ENCODE measurements at regions not wholly inside any gene's neighbourhood (a gene's known extent, or its start where the extent isn't known, plus 50 kb on each side); places are given as distances from the start of the nearest gene placed in this dataset.
"Not testable (repeated sequence)": the region's sequence is repeated elsewhere in the genome, so short reads cannot be mapped to it uniquely, and the experiment has no call there.

- H3K27me3 ChIP-seq, result no peaks in the 10 kb centered on the region
- no peak overlapping the region for H3K4me3 ChIP-seq
- H3K9me3 ChIP-seq, result no peaks in the 10 kb centered on the region
- TF ChIP-seq CTCF (IDR thresholded peaks at IDR 0.05) (no peak), POLR2A (IDR thresholded peaks at IDR 0.05) (no peak), POLR2AphosphoS5 (IDR thresholded peaks at IDR 0.05; ENCODE audit: insufficient read depth in 1 of 2, low read depth in 1 of 2) (no peak)
- intact Hi-C loops (cut with DNase I), result no loop called here
- DNase-seq (ENCODE audit: extremely low spot score in 2 of 2), result no peak
- H3K36me3 ChIP-seq, result no peaks in the 10 kb centered on the region
- H3K4me1 ChIP-seq, result peaks cover 16% of the 10 kb centered on the region
- no peak overlapping the region for H3K27ac ChIP-seq
These were observed 62.1 kb upstream of the NRIP1 start for GRCh38 chr21:15126948-15127347.

DNA sequence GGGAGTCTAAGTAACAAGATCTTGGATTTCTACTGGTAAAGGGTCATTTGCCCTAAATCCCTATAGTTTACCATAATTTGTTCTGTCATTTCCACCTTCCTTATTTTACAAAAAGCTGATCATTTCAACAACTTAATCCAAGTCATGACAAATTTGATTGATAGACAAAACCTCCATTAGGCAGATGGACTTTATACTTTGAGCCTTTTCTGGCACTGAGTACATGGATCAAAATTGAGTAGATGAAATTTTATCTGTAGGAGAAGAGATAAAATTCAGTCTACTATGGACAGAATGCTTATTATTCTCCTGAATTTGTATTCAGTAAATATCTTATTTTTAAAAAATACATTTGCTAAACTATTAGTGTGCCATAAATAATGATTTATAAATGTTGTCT is 62.6 kb upstream of the NRIP1 start:
- Histone ChIP-seq H3K4me3 (no peak overlapping the region), H3K9me3 (no peaks in the 10 kb centered on the region), H3K36me3 (no peaks in the 10 kb centered on the region), H3K4me1 (peaks cover 11% of the 10 kb centered on the region), H3K27ac (no peak overlapping the region), H3K27me3 (no peaks in the 10 kb centered on the region)
- TF ChIP-seq POLR2A (IDR thresholded peaks at IDR 0.05) (no peak), POLR2AphosphoS5 (IDR thresholded peaks at IDR 0.05; ENCODE audit: insufficient read depth in 1 of 2, low read depth in 1 of 2) (no peak), CTCF (IDR thresholded peaks at IDR 0.05) (no peak)
- intact Hi-C loops (cut with DNase I), result no loop called here
- DNase-seq (ENCODE audit: extremely low spot score in 2 of 2), result no peak

DNA sequence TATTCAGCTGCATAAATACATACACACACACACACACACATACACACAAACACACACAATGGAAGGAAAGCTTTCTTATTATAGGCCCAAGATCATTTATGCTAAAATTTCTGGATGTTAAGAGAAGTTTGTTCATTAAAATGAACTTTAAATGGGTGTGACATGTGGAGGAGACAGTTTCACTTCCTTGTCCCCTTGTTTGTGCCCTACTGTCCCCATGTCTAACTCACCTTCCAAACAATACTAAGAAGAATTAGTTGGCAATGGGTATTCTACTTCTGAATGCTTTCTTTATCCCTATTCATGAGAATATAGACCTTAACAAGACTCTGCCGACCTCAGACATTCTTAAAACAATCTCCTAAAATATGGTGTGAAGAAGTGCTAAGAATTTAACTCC is 63.5 kb upstream of the NRIP1 start:
- Histone ChIP-seq H3K4me3 (no peak overlapping the region), H3K27ac (no peak overlapping the region), H3K4me1 (peaks cover 6% of the 10 kb centered on the region), H3K9me3 (no peaks in the 10 kb centered on the region), H3K27me3 (no peaks in the 10 kb centered on the region), H3K36me3 (no peaks in the 10 kb centered on the region)
- no peak for DNase-seq (ENCODE audit: extremely low spot score in 2 of 2)
- intact Hi-C loops (cut with DNase I), result no loop called here
- no peak for TF ChIP-seq POLR2AphosphoS5 (IDR thresholded peaks at IDR 0.05; ENCODE audit: insufficient read depth in 1 of 2, low read depth in 1 of 2)
- no peak for TF ChIP-seq POLR2A (IDR thresholded peaks at IDR 0.05)
- no peak for TF ChIP-seq CTCF (IDR thresholded peaks at IDR 0.05)

DNA sequence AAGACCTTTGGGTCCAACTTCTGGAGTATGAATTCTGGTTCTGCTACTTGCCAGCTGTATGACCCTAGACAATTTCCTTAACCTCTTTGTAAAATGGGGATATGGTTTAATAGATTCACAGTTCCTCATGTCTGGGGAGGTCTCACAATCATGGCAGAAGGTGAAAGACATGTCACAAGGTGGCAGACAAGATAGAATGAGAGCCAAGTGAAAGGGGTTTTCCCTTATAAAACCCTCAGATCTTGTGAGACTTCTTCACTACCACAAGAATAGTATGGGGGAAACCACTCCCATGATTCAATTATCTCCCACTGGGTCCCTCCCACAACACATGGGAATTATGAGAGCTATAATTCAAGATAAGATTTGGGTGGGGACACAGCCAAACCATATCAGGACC is 63.9 kb upstream of the NRIP1 start:
- H3K4me1 ChIP-seq; H3K27ac ChIP-seq; H3K36me3 ChIP-seq; H3K4me3 ChIP-seq; DNase-seq (ENCODE audit: extremely low spot score in 2 of 2); H3K27me3 ChIP-seq; intact Hi-C loops (cut with DNase I); H3K9me3 ChIP-seq: not testable (repeated sequence)

- H3K4me1 ChIP-seq, result peaks cover 6% of the 10 kb centered on the region
- no peaks in the 10 kb centered on the region for H3K27me3 ChIP-seq
- no peak for TF ChIP-seq POLR2AphosphoS5 (IDR thresholded peaks at IDR 0.05; ENCODE audit: insufficient read depth in 1 of 2, low read depth in 1 of 2)
- no peak for TF ChIP-seq CTCF (IDR thresholded peaks at IDR 0.05)
- no peak for TF ChIP-seq POLR2A (IDR thresholded peaks at IDR 0.05)
- no peak overlapping the region for H3K27ac ChIP-seq
- H3K9me3 ChIP-seq, result no peaks in the 10 kb centered on the region
- no peak for DNase-seq (ENCODE audit: extremely low spot score in 2 of 2)
- intact Hi-C loops (cut with DNase I), result no loop called here
- no peaks in the 10 kb centered on the region for H3K36me3 ChIP-seq
- no peak overlapping the region for H3K4me3 ChIP-seq
These were observed 65.5 kb upstream of the NRIP1 start for GRCh38 chr21:15130326-15130725.

DNA sequence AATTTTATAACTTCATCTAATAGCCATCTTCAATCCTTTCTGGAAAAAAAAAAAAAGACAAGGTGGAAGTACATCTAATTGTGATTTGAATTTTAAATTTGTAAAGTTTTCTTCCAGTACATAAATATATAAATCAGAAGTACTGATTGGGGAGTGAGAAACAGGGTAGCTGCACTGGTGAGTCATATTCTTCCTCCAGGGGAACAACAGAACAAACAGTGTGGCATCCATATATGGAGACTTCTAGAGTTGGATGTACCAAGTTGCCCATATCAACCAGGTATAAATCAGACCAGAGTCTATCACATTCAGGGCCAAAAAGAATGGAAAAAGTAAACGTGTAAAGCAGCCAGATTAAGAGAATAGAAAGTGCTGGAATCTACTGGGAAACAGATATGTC is 66.0 kb upstream of the NRIP1 start:
- TF ChIP-seq POLR2AphosphoS5 (IDR thresholded peaks at IDR 0.05; ENCODE audit: insufficient read depth in 1 of 2, low read depth in 1 of 2), result no peak
- TF ChIP-seq POLR2A (IDR thresholded peaks at IDR 0.05), result no peak
- TF ChIP-seq CTCF (IDR thresholded peaks at IDR 0.05), result no peak
- Histone ChIP-seq H3K36me3 (no peaks in the 10 kb centered on the region), H3K27me3 (no peaks in the 10 kb centered on the region), H3K4me3 (no peak overlapping the region), H3K4me1 (peaks cover 6% of the 10 kb centered on the region), H3K9me3 (no peaks in the 10 kb centered on the region), H3K27ac (no peak overlapping the region)
- no peak for DNase-seq (ENCODE audit: extremely low spot score in 2 of 2)
- intact Hi-C loops (cut with DNase I), result no loop called here

All from vagina (tissue), 2 donors.